ENCODE measurements at regions not wholly inside any gene's neighbourhood (a gene's known extent, or its start where the extent isn't known, plus 50 kb on each side); places are given as distances from the start of the nearest gene placed in this dataset.

GRCh38 chr9:120221844-120222243, 358.1 kb downstream of the CDK5RAP2 start:
- H2BK120ac ChIP-seq (ENCODE audit: low read depth, low read length, poor library complexity, severe bottlenecking) = no peak overlapping the region
- no peak overlapping the region for H4K8ac ChIP-seq (replicated peaks; ENCODE audit: insufficient read length, low read depth, low read length)
- no peak overlapping the region for H2BK20ac ChIP-seq (ENCODE audit: low read depth, low read length, poor library complexity, severe bottlenecking)
- H4K91ac ChIP-seq (ENCODE audit: insufficient read length, low read depth, low read length) = no peak overlapping the region
- no peak overlapping the region for H3K18ac ChIP-seq (ENCODE audit: insufficient read length, low read depth, low read length)
- no peak overlapping the region for H2BK12ac ChIP-seq (ENCODE audit: insufficient read length, low read depth, low read length)
- H3K4me2 ChIP-seq (ENCODE audit: insufficient read depth, insufficient read length, low read length) = no peak overlapping the region
- Mint-ChIP-seq H3K9me3 (no peaks in the 10 kb centered on the region), H3K36me3 (ENCODE audit: insufficient read depth in 1 of 3, low read depth in 3 of 3) (no peaks in the 10 kb centered on the region), H3K27ac (no peak overlapping the region), H3K27me3 (ENCODE audit: low read depth) (peaks cover 2% of the 10 kb centered on the region), H3K4me3 (no peak overlapping the region), H3K4me1 (peaks cover 3 to 6% of the 10 kb centered on the region in 2 experiments)
- H2BK5ac ChIP-seq (ENCODE audit: insufficient read length, low read length) = no peak overlapping the region
- H3T11ph ChIP-seq (ENCODE audit: low read length) = no peak overlapping the region
- TF ChIP-seq, protein P1, sequence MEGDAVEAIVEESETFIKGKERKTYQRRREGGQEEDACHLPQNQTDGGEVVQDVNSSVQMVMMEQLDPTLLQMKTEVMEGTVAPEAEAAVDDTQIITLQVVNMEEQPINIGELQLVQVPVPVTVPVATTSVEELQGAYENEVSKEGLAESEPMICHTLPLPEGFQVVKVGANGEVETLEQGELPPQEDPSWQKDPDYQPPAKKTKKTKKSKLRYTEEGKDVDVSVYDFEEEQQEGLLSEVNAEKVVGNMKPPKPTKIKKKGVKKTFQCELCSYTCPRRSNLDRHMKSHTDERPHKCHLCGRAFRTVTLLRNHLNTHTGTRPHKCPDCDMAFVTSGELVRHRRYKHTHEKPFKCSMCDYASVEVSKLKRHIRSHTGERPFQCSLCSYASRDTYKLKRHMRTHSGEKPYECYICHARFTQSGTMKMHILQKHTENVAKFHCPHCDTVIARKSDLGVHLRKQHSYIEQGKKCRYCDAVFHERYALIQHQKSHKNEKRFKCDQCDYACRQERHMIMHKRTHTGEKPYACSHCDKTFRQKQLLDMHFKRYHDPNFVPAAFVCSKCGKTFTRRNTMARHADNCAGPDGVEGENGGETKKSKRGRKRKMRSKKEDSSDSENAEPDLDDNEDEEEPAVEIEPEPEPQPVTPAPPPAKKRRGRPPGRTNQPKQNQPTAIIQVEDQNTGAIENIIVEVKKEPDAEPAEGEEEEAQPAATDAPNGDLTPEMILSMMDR (conservative IDR thresholded peaks at IDR 0.05) = 0 out of 3 replicates have a peak, but pooled peaks have one; percentile 12
- no peak overlapping the region for H3K56ac ChIP-seq (ENCODE audit: insufficient read length, low read depth, low read length)
- H4K5ac ChIP-seq (ENCODE audit: insufficient read length, low read depth, low read length) = no peak overlapping the region
- H2AFZ ChIP-seq (ENCODE audit: low read length) = no peak overlapping the region
- H3K9me3 ChIP-seq (ENCODE audit: control insufficient read depth, low read depth, low read length) = no peaks in the 10 kb centered on the region
- no peaks in the 10 kb centered on the region for H3K79me2 ChIP-seq (ENCODE audit: insufficient read depth, low read length)
- no peaks in the 10 kb centered on the region for H3K27me3 ChIP-seq (ENCODE audit: insufficient read depth, low read length)
- no peak overlapping the region for H3K14ac ChIP-seq (ENCODE audit: insufficient read depth, low read length)
- H3K79me1 ChIP-seq (ENCODE audit: insufficient read depth, low read depth, low read length, poor library complexity, severe bottlenecking) = no peaks in the 10 kb centered on the region
- DNase-seq = peak; percentile 64
- no peak overlapping the region for H3K23ac ChIP-seq (ENCODE audit: insufficient read length, low read depth, low read length)
- peaks cover 5% of the 10 kb centered on the region; the same call in 1 of the 2 replicates for H3K4me1 ChIP-seq (ENCODE audit: insufficient read depth, low read length)
- no CpG with 5 or more reads among the region's 3 CpGs for WGBS (ENCODE audit: extremely low coverage, insufficient read length, low lambda C conversion rate)
- H2BK15ac ChIP-seq (ENCODE audit: low read depth, low read length) = no peak overlapping the region
- H3K4ac ChIP-seq (ENCODE audit: low read depth, low read length) = no peak overlapping the region
- H3K9ac ChIP-seq (ENCODE audit: extremely low read depth, insufficient read length, low read length) = no peak overlapping the region
- H2AK5ac ChIP-seq (ENCODE audit: insufficient read length, low read length) = no peak overlapping the region
- peaks cover 2% of the 10 kb centered on the region for H4K20me1 ChIP-seq (ENCODE audit: control insufficient read depth, insufficient read depth, insufficient read length)
- peaks cover 3% of the 10 kb centered on the region for H3K23me2 ChIP-seq (ENCODE audit: insufficient read length, low read depth, low read length, poor library complexity, severe bottlenecking)
- no peak overlapping the region for H3K27ac ChIP-seq (ENCODE audit: insufficient read length, low read depth, low read length)

All from H9 (cell line).